WTC11 (cell line): ENCODE measurements at regions not wholly inside any gene's neighbourhood (a gene's known extent, or its start where the extent isn't known, plus 50 kb on each side); places are given as distances from the start of the nearest gene placed in this dataset.

Experiments
- ATAC-seq: fragments of 200-7000 bp; cut with Tn5 transposase; 2 replicates; pipeline ENCODE4 v1.10.0; 2021; ENCODE audit warnings: mild to moderate bottlenecking, moderate library complexity
- CTCF ChIA-PET: fragments of 300-600 bp; sonication (Branson Sonifier 250); formaldehyde crosslinking; loops from one replicate; lab custom pipeline; 2021; ENCODE audit warnings: antibody characterized with exemption; lab: Charles Lee
- POLR2A ChIA-PET: fragments of 350-600 bp; sonication (Branson Sonifier 250); formaldehyde crosslinking; loops from one replicate; lab custom pipeline; 2021; ENCODE audit warnings: antibody characterized with exemption; lab: Charles Lee
- DNase-seq: peaks from one replicate; pipeline ENCODE4 v3.0.0; 2021; ENCODE audit warnings: low spot score
- H3K27ac Mint-ChIP-seq: 2 replicates; pipeline ENCODE4 v1.8.0; 2021; ENCODE audit warnings: mixed read lengths
- H3K27me3 Mint-ChIP-seq: 2 replicates; pipeline ENCODE4 v1.8.0; 2021; ENCODE audit warnings: low read depth, mild to moderate bottlenecking, moderate library complexity, mixed read lengths
- H3K36me3 Mint-ChIP-seq: 2 replicates; pipeline ENCODE4 v1.8.0; 2021; ENCODE audit warnings: mixed read lengths
- H3K4me1 Mint-ChIP-seq: 2 replicates; pipeline ENCODE4 v1.8.0; 2022; ENCODE audit warnings: mixed read lengths
- H3K4me3 Mint-ChIP-seq: 2 replicates; pipeline ENCODE4 v1.8.0; 2021; ENCODE audit warnings: mild to moderate bottlenecking, moderate library complexity, mixed read lengths
- H3K9me3 Mint-ChIP-seq: 2 replicates; pipeline ENCODE4 v1.8.0; 2021; ENCODE audit warnings: mixed read lengths
- CBFB ChIP-seq: sonication (generic); formaldehyde crosslinking; IDR thresholded peaks from 2 replicates; pipeline ENCODE4 v1.8.1; 2022; ENCODE audit warnings: mild to moderate bottlenecking, low read depth, missing genetic modification reagents
- E2F4 ChIP-seq: sonication (generic); formaldehyde crosslinking; IDR thresholded peaks from 2 replicates; pipeline ENCODE4 v1.8.1; 2022; ENCODE audit warnings: low read depth, mild to moderate bottlenecking, moderate library complexity, missing genetic modification reagents, borderline replicate concordance
- EMX1 ChIP-seq: fragments of 250-450 bp; sonication (Bioruptor Pico); IDR thresholded peaks from 2 replicates; pipeline ENCODE4 v1.8.0; 2021; ENCODE audit warnings: mild to moderate bottlenecking
- ESRRA ChIP-seq: sonication (generic); formaldehyde crosslinking; IDR thresholded peaks from 2 replicates; pipeline ENCODE4 v1.8.1; 2022; ENCODE audit warnings: mild to moderate bottlenecking, missing genetic modification reagents, borderline replicate concordance
- IRF2 ChIP-seq: sonication (generic); formaldehyde crosslinking; IDR thresholded peaks from 2 replicates; pipeline ENCODE4 v1.8.0; 2022; ENCODE audit warnings: low read depth, missing genetic modification reagents, borderline replicate concordance
- RORB ChIP-seq: fragments of 250-450 bp; sonication (Bioruptor Pico); IDR thresholded peaks from 2 replicates; pipeline ENCODE4 v1.9.0; 2021; ENCODE audit warnings: mild to moderate bottlenecking
- SP1 ChIP-seq: sonication (generic); formaldehyde crosslinking; conservative IDR thresholded peaks from 2 replicates; pipeline ENCODE4 v1.8.1; 2022; ENCODE audit warnings: missing genetic modification reagents
- TCF7 ChIP-seq: sonication (generic); formaldehyde crosslinking; IDR thresholded peaks from 2 replicates; pipeline ENCODE4 v1.8.0; 2022; ENCODE audit warnings: mild to moderate bottlenecking, low read depth, missing genetic modification reagents, moderate library complexity
- TP53 ChIP-seq: sonication (generic); formaldehyde crosslinking; IDR thresholded peaks from 2 replicates; pipeline ENCODE4 v1.8.1; 2023; ENCODE audit warnings: mild to moderate bottlenecking, missing genetic modification reagents
- ZNF138 ChIP-seq: sonication (generic); formaldehyde crosslinking; conservative IDR thresholded peaks from 2 replicates; pipeline ENCODE4 v1.8.1; 2022; ENCODE audit warnings: mild to moderate bottlenecking, moderate library complexity, missing genetic modification reagents
- ZNF281 ChIP-seq: sonication (generic); formaldehyde crosslinking; IDR thresholded peaks from 2 replicates; pipeline ENCODE4 v1.8.0; 2023; ENCODE audit warnings: mild to moderate bottlenecking, missing genetic modification reagents
- TF ChIP-seq, protein P1 (sequence below): sonication (generic); formaldehyde crosslinking; IDR thresholded peaks from 2 replicates; pipeline ENCODE4 v1.8.1; 2023; ENCODE audit warnings: mild to moderate bottlenecking, missing genetic modification reagents
- TF ChIP-seq, protein P2 (sequence below): sonication (generic); formaldehyde crosslinking; IDR thresholded peaks from 2 replicates; pipeline ENCODE4 v1.8.1; 2022; ENCODE audit warnings: mild to moderate bottlenecking, missing genetic modification reagents, moderate library complexity, borderline replicate concordance
- TF ChIP-seq, protein P3 (sequence below): sonication (generic); formaldehyde crosslinking; IDR thresholded peaks from 2 replicates; pipeline ENCODE4 v1.8.0; 2022; ENCODE audit warnings: missing genetic modification reagents
- TF ChIP-seq, protein P4 (sequence below): fragments of 250-450 bp; sonication (Bioruptor Pico); conservative IDR thresholded peaks from 2 replicates; pipeline ENCODE4 v1.9.0; 2021; ENCODE audit warnings: mild to moderate bottlenecking
- TF ChIP-seq, protein P5 (sequence below): sonication (generic); formaldehyde crosslinking; IDR thresholded peaks from 2 replicates; pipeline ENCODE4 v1.8.0; 2022; ENCODE audit warnings: mild to moderate bottlenecking, missing genetic modification reagents

DNA sequence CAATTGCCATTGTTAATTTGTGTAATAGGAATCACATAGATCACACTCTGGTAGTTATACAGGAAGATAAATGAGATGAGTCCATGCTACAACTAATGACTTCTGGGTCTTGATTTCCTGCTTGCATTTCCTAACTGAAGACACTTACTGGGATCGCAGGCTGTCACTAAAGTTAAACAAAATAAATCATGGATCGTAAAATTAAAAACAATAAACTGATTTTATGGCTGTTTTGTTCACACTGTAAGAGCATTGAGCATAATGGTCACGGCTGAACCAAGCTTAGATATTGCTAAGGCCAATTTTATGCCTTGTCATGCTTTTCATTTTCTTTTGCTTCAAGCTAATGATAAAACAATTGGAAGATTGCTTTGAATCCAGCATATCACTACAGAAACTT lies 332.5 kb upstream of the CITED2 start (continued):
- TF ChIP-seq E2F4 (no peak), ZNF281 (no peak), RORB (CRISPR knock-in tag) (no peak), ESRRA (CRISPR knock-in tag) (no peak), TCF7 (CRISPR knock-in tag) (no peak)
- TF ChIP-seq, protein P1, sequence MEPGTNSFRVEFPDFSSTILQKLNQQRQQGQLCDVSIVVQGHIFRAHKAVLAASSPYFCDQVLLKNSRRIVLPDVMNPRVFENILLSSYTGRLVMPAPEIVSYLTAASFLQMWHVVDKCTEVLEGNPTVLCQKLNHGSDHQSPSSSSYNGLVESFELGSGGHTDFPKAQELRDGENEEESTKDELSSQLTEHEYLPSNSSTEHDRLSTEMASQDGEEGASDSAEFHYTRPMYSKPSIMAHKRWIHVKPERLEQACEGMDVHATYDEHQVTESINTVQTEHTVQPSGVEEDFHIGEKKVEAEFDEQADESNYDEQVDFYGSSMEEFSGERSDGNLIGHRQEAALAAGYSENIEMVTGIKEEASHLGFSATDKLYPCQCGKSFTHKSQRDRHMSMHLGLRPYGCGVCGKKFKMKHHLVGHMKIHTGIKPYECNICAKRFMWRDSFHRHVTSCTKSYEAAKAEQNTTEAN (CRISPR knock-in tag): no peak
- TF ChIP-seq, protein P2, sequence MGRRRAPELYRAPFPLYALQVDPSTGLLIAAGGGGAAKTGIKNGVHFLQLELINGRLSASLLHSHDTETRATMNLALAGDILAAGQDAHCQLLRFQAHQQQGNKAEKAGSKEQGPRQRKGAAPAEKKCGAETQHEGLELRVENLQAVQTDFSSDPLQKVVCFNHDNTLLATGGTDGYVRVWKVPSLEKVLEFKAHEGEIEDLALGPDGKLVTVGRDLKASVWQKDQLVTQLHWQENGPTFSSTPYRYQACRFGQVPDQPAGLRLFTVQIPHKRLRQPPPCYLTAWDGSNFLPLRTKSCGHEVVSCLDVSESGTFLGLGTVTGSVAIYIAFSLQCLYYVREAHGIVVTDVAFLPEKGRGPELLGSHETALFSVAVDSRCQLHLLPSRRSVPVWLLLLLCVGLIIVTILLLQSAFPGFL (CRISPR knock-in tag): no peak

- Mint-ChIP-seq H3K27ac (no peak overlapping the region), H3K4me3 (no peak overlapping the region), H3K4me1 (no peaks in the 10 kb centered on the region), H3K27me3 (no peaks in the 10 kb centered on the region), H3K9me3 (peaks cover 13% of the 10 kb centered on the region), H3K36me3 (no peaks in the 10 kb centered on the region)
- no peak for TF ChIP-seq SP1 (CRISPR knock-in tag)
- TF ChIP-seq IRF2: no peak
- TF ChIP-seq, protein P3, sequence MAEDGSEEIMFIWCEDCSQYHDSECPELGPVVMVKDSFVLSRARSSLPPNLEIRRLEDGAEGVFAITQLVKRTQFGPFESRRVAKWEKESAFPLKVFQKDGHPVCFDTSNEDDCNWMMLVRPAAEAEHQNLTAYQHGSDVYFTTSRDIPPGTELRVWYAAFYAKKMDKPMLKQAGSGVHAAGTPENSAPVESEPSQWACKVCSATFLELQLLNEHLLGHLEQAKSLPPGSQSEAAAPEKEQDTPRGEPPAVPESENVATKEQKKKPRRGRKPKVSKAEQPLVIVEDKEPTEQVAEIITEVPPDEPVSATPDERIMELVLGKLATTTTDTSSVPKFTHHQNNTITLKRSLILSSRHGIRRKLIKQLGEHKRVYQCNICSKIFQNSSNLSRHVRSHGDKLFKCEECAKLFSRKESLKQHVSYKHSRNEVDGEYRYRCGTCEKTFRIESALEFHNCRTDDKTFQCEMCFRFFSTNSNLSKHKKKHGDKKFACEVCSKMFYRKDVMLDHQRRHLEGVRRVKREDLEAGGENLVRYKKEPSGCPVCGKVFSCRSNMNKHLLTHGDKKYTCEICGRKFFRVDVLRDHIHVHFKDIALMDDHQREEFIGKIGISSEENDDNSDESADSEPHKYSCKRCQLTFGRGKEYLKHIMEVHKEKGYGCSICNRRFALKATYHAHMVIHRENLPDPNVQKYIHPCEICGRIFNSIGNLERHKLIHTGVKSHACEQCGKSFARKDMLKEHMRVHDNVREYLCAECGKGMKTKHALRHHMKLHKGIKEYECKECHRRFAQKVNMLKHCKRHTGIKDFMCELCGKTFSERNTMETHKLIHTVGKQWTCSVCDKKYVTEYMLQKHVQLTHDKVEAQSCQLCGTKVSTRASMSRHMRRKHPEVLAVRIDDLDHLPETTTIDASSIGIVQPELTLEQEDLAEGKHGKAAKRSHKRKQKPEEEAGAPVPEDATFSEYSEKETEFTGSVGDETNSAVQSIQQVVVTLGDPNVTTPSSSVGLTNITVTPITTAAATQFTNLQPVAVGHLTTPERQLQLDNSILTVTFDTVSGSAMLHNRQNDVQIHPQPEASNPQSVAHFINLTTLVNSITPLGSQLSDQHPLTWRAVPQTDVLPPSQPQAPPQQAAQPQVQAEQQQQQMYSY: no peak
- no peak for DNase-seq
- ATAC-seq: no peak
- ChIA-PET CTCF (no interaction called here), POLR2A (interaction anchor here (0.6 kb wide), 1 partner anchor 255 kb away, joined by 3 read pairs; no protein-coding TSS in a partner anchor)
Observed at GRCh38 chr6:139705284-139705683, 330.8 kb upstream of the CITED2 start.

- ATAC-seq: no peak
- DNase-seq: no peak
- H3K27ac Mint-ChIP-seq: no peak overlapping the region
- no peak overlapping the region for H3K4me3 Mint-ChIP-seq
- H3K9me3 Mint-ChIP-seq: peaks cover 13% of the 10 kb centered on the region
- H3K4me1 Mint-ChIP-seq: no peaks in the 10 kb centered on the region
- no peaks in the 10 kb centered on the region for H3K27me3 Mint-ChIP-seq
- ChIA-PET CTCF (no interaction called here), POLR2A (no interaction called here)
- peaks cover under 1% of the 10 kb centered on the region; the same call in 1 of the 2 replicates for H3K36me3 Mint-ChIP-seq
- TF ChIP-seq, protein P3: no peak
- TF ChIP-seq CBFB (no peak), ZNF138 (CRISPR knock-in tag) (no peak), EMX1 (no peak), TP53 (CRISPR knock-in tag) (no peak)
- TF ChIP-seq, protein P4, sequence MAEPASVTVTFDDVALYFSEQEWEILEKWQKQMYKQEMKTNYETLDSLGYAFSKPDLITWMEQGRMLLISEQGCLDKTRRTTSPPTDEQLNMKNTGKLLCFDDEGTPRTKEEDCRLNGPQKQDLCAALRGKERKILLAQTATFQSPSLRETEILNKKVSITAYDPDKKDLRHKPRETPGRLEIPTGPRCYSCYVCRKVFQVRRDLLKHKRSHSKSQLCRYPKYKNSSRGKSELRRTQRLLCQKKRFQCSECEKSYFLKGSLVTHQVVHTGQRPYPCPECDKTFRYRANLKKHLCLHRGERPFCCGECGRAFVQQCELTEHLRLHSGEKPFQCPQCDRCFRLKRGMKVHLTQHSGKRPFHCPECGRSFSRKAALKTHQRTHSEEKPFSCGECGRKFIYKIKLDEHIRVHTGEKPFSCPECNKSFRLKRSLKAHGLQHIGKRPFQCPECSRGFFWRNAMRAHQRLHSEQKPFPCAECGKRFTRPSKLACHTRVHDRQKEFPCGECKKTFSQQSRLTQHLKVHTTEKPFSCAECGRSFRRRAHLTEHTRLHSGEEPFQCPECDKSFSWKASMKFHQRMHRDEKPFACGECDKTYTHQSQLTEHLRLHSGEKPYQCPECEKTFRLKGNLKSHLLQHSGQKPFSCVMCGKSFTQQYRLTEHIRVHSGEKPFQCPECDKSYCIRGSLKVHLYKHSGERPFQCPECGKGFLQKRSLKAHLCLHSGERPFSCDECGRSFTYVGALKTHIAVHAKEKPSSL (CRISPR knock-in tag): no peak
- TF ChIP-seq, protein P5, sequence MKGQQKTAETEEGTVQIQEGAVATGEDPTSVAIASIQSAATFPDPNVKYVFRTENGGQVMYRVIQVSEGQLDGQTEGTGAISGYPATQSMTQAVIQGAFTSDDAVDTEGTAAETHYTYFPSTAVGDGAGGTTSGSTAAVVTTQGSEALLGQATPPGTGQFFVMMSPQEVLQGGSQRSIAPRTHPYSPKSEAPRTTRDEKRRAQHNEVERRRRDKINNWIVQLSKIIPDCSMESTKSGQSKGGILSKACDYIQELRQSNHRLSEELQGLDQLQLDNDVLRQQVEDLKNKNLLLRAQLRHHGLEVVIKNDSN: no peak
Observed at GRCh38 chr6:139703780-139704179, 329.3 kb upstream of the CITED2 start.
